ENCODE measurements at regions not wholly inside any gene's neighbourhood (a gene's known extent, or its start where the extent isn't known, plus 50 kb on each side); places are given as distances from the start of the nearest gene placed in this dataset.

DNA sequence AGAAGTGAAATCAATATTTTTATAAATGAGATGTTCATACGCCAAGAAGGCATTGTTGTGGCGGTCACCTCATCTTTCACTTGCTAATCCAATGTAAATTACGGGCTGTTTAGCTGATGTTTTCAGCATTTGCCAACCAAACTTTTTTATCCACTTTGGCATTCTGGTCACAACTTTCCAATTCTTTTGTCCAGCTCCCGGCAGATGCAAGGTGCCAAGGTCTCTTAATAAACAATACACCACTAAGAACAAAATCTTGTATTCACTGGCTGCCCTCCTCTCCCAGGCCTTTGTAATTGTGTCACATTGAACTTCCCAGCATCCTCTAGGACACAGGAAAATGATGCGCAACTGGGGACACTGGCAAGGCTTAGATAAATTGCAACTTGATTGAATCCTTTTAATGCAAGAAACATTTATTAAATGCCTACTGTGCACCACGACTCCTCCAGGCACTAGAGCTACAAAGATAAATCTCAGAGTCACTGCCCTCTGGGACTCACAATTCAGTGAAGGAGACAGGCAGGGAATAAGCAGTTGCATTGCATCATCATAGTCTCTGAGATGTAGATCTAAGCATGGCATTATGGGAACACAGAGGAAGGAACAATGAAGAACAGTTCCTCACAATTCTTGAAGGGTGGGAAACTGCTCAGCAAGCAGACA, 165.4 kb upstream of the C16orf82 start:
- ChIA-PET CTCF (no interaction called here), SMC1A (ENCODE audit: uncharacterized antibody, unreplicated experiment) (no interaction called here), RAD21 (ENCODE audit: unreplicated experiment) (no interaction called here), POLR2A (no interaction called here)
- no TSS peak for BruUV-seq (replicated peaks)
- in situ Hi-C loops (cut with MboI) = no loop called here
- DNase-seq (ENCODE audit: low read depth, low spot score) (no peak), FAIRE-seq (no peak), ATAC-seq (no peak)
- TF ChIP-seq, protein P1, sequence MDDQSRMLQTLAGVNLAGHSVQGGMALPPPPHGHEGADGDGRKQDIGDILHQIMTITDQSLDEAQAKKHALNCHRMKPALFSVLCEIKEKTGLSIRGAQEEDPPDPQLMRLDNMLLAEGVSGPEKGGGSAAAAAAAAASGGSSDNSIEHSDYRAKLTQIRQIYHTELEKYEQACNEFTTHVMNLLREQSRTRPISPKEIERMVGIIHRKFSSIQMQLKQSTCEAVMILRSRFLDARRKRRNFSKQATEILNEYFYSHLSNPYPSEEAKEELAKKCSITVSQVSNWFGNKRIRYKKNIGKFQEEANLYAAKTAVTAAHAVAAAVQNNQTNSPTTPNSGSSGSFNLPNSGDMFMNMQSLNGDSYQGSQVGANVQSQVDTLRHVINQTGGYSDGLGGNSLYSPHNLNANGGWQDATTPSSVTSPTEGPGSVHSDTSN (IDR thresholded peaks at IDR 0.05; ENCODE audit: insufficient replicate concordance, low read depth, low read length) = no peak
- TF ChIP-seq, protein P2, sequence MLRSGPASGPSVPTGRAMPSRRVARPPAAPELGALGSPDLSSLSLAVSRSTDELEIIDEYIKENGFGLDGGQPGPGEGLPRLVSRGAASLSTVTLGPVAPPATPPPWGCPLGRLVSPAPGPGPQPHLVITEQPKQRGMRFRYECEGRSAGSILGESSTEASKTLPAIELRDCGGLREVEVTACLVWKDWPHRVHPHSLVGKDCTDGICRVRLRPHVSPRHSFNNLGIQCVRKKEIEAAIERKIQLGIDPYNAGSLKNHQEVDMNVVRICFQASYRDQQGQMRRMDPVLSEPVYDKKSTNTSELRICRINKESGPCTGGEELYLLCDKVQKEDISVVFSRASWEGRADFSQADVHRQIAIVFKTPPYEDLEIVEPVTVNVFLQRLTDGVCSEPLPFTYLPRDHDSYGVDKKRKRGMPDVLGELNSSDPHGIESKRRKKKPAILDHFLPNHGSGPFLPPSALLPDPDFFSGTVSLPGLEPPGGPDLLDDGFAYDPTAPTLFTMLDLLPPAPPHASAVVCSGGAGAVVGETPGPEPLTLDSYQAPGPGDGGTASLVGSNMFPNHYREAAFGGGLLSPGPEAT (IDR thresholded peaks at IDR 0.05; ENCODE audit: low read depth) = no peak
- TF ChIP-seq CBFB (IDR thresholded peaks at IDR 0.05; ENCODE audit: low read depth) (no peak), MXI1 (IDR thresholded peaks at IDR 0.05; ENCODE audit: low read depth, low read length) (no peak), SREBF1 (IDR thresholded peaks at IDR 0.05; ENCODE audit: low read length) (no peak), CREB1 (IDR thresholded peaks at IDR 0.05; ENCODE audit: low read depth) (no peak)
- Histone ChIP-seq H3K9me3 (replicated peaks; ENCODE audit: control insufficient read depth, insufficient read depth, low read length) (no peaks in the 10 kb centered on the region), H3K27ac (ENCODE audit: control insufficient read depth, insufficient read depth) (no peak overlapping the region), H3K27me3 (replicated peaks in 1 of 2; ENCODE audit: control insufficient read depth in 2 of 2, insufficient read depth in 2 of 2, low read length in 1 of 2) (no peaks in the 10 kb centered on the region), H3K4me3 (no peak overlapping the region), H4K20me1 (ENCODE audit: control insufficient read depth, insufficient read depth) (no peaks in the 10 kb centered on the region), H3K4me1 (ENCODE audit: control insufficient read depth, insufficient read depth, low read length) (no peaks in the 10 kb centered on the region), H3K9ac (ENCODE audit: control insufficient read depth, insufficient read depth, low read length) (no peak overlapping the region), H3K4me2 (ENCODE audit: control insufficient read depth, insufficient read depth) (no peak overlapping the region), H3K79me2 (ENCODE audit: control insufficient read depth, insufficient read depth, low read length) (no peaks in the 10 kb centered on the region), H3K36me3 (ENCODE audit: control insufficient read depth in 2 of 2, insufficient read depth in 2 of 2, low read length in 1 of 2) (no peaks in the 10 kb centered on the region), H2AFZ (ENCODE audit: control insufficient read depth, low read depth, low read length) (no peak overlapping the region)
- intact Hi-C loops (cut with micrococcal nuclease; ENCODE audit: unreplicated experiment) = no loop called here
- WGBS (ENCODE audit: insufficient coverage, insufficient replicate concordance, low lambda C conversion rate, missing lambda C conversion rate) = 30% methylated on average over 6 of the region's 6 CpGs

All from GM12878 (cell line).